ENCODE measurements at regions not wholly inside any gene's neighbourhood (a gene's known extent, or its start where the extent isn't known, plus 50 kb on each side); places are given as distances from the start of the nearest gene placed in this dataset.

DNA sequence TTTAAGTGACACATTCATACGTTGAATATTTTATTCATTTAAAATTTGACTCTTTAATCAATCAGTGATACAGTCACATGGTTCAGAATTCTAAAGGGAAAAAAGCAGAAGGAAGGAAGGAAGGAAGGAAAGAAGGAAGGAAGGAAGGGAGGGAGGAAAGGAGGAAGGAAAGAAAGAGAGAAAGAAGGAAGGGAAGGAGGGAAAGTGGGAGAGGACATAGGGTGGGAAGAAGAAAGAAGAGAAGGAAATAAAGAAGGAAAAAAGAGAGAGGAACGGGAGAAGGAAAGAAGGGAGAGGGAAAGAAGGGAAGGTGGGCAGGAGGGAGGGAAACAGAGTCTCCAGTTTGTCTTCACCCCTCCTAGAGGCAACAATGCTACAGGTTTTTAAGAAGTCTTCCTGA is 518.6 kb downstream of the MIAT start:
- Mint-ChIP-seq H3K27me3 (ENCODE audit: low read depth, unreplicated experiment) (peaks cover 11% of the 10 kb centered on the region), H3K36me3 (ENCODE audit: low read depth, unreplicated experiment) (no peaks in the 10 kb centered on the region), H3K27ac (ENCODE audit: unreplicated experiment) (no peak overlapping the region), H3K9me3 (ENCODE audit: unreplicated experiment) (no peaks in the 10 kb centered on the region), H3K4me3 (ENCODE audit: unreplicated experiment) (no peak overlapping the region), H3K4me1 (ENCODE audit: low read depth, unreplicated experiment) (no peaks in the 10 kb centered on the region)
- Histone ChIP-seq H2AFZ (ENCODE audit: low read depth, low read length) (no peak overlapping the region), H3K4me1 (ENCODE audit: insufficient read depth, low read length) (no peaks in the 10 kb centered on the region), H3K79me2 (ENCODE audit: insufficient read depth, low read length) (no peaks in the 10 kb centered on the region), H3K27ac (ENCODE audit: low read depth, low read length) (no peak overlapping the region), H3K36me3 (ENCODE audit: insufficient read depth, low read length) (no peaks in the 10 kb centered on the region), H3K4me2 (ENCODE audit: low read length) (no peak overlapping the region), H4K20me1 (ENCODE audit: insufficient read depth, low read length) (no peaks in the 10 kb centered on the region), H3K27me3 (ENCODE audit: insufficient read depth, low read length) (no peaks in the 10 kb centered on the region), H3K9me3 (ENCODE audit: insufficient read depth, low read depth, low read length) (no peaks in the 10 kb centered on the region), H3K4me3 (ENCODE audit: insufficient read depth, low read depth, low read length) (no peak overlapping the region), H3K9ac (ENCODE audit: low read length) (no peak overlapping the region)
- TF ChIP-seq, protein P1, sequence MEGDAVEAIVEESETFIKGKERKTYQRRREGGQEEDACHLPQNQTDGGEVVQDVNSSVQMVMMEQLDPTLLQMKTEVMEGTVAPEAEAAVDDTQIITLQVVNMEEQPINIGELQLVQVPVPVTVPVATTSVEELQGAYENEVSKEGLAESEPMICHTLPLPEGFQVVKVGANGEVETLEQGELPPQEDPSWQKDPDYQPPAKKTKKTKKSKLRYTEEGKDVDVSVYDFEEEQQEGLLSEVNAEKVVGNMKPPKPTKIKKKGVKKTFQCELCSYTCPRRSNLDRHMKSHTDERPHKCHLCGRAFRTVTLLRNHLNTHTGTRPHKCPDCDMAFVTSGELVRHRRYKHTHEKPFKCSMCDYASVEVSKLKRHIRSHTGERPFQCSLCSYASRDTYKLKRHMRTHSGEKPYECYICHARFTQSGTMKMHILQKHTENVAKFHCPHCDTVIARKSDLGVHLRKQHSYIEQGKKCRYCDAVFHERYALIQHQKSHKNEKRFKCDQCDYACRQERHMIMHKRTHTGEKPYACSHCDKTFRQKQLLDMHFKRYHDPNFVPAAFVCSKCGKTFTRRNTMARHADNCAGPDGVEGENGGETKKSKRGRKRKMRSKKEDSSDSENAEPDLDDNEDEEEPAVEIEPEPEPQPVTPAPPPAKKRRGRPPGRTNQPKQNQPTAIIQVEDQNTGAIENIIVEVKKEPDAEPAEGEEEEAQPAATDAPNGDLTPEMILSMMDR (IDR thresholded peaks at IDR 0.05; ENCODE audit: insufficient read depth, low read depth, low read length): no peak
- TF ChIP-seq EZH2 (IDR thresholded peaks at IDR 0.05; ENCODE audit: insufficient read depth, low read length): no peak
- FAIRE-seq: no peak
- no peak for DNase-seq (ENCODE audit: low read depth)

DNA sequence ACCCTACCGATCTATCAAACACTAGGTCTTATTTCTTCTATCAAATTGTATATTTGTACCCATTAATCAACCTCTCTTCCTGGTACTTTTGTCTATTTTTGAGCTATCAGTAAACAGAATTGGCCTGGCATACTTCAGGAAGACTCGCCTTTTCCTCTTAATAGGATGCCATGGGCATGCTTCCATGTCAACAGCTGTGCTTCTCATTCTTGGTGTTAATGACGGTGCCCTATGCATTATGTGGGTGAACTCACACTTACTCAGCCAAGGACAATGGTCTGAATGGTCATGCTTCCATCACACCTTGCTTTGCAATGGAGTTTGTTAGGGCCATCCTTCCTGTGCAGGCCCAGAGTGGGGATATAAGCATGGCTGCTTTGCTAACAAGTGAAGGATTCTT is 521.8 kb downstream of the MIAT start:
- Histone ChIP-seq H4K20me1 (ENCODE audit: insufficient read depth, low read length) (no peaks in the 10 kb centered on the region), H3K4me2 (ENCODE audit: low read length) (no peak overlapping the region), H3K9ac (ENCODE audit: low read length) (no peak overlapping the region), H3K27me3 (ENCODE audit: insufficient read depth, low read length) (no peaks in the 10 kb centered on the region), H3K4me3 (ENCODE audit: insufficient read depth, low read depth, low read length) (no peak overlapping the region), H2AFZ (ENCODE audit: low read depth, low read length) (no peak overlapping the region), H3K36me3 (ENCODE audit: insufficient read depth, low read length) (no peaks in the 10 kb centered on the region), H3K79me2 (ENCODE audit: insufficient read depth, low read length) (no peaks in the 10 kb centered on the region), H3K9me3 (ENCODE audit: insufficient read depth, low read depth, low read length) (no peaks in the 10 kb centered on the region), H3K4me1 (ENCODE audit: insufficient read depth, low read length) (no peaks in the 10 kb centered on the region), H3K27ac (ENCODE audit: low read depth, low read length) (no peak overlapping the region)
- Mint-ChIP-seq H3K4me1 (ENCODE audit: low read depth, unreplicated experiment) (no peaks in the 10 kb centered on the region), H3K4me3 (ENCODE audit: unreplicated experiment) (no peak overlapping the region), H3K27me3 (ENCODE audit: low read depth, unreplicated experiment) (peaks cover 13% of the 10 kb centered on the region), H3K36me3 (ENCODE audit: low read depth, unreplicated experiment) (no peaks in the 10 kb centered on the region), H3K9me3 (ENCODE audit: unreplicated experiment) (peaks cover 4% of the 10 kb centered on the region), H3K27ac (ENCODE audit: unreplicated experiment) (no peak overlapping the region)
- no peak for DNase-seq (ENCODE audit: low read depth)
- FAIRE-seq: no peak
- no peak for TF ChIP-seq EZH2 (IDR thresholded peaks at IDR 0.05; ENCODE audit: insufficient read depth, low read length)
- TF ChIP-seq, protein P1 (IDR thresholded peaks at IDR 0.05; ENCODE audit: insufficient read depth, low read depth, low read length): no peak

DNA sequence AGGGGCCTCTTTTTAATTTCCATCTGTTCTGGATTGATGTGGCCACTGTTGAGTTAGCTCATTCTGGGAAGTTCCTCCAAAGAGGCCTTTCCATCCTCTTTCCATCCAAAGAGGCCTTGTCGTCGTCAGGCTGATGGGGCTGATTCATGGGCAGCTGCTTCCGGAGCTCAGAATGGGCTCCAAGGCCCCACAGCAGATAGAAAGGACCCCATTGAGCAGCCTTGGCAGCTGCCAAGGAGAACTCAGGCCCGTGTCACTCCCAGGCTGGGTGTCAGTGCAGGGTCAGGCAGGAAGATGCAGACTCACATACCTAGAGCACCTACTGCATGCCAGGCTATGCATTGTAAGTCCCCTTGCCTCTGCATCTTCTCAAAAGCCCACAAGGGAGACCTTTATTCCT is 524.1 kb downstream of the MIAT start:
- no peak overlapping the region for H3K27ac ChIP-seq (ENCODE audit: low read depth, low read length)
- no peaks in the 10 kb centered on the region for H3K36me3 Mint-ChIP-seq (ENCODE audit: low read depth, unreplicated experiment)
- peaks cover 4% of the 10 kb centered on the region for H3K9me3 Mint-ChIP-seq (ENCODE audit: unreplicated experiment)
- no peak overlapping the region for H3K27ac Mint-ChIP-seq (ENCODE audit: unreplicated experiment)
- FAIRE-seq (no peak), DNase-seq (ENCODE audit: low read depth) (no peak)
- H3K9me3 ChIP-seq (ENCODE audit: insufficient read depth, low read depth, low read length): no peaks in the 10 kb centered on the region
- H3K4me1 Mint-ChIP-seq (ENCODE audit: low read depth, unreplicated experiment): no peaks in the 10 kb centered on the region
- no peak overlapping the region for H3K9ac ChIP-seq (ENCODE audit: low read length)
- no peak overlapping the region for H3K4me3 ChIP-seq (ENCODE audit: insufficient read depth, low read depth, low read length)
- H3K27me3 ChIP-seq (ENCODE audit: insufficient read depth, low read length): no peaks in the 10 kb centered on the region
- H2AFZ ChIP-seq (ENCODE audit: low read depth, low read length): no peak overlapping the region
- no peak overlapping the region for H3K4me3 Mint-ChIP-seq (ENCODE audit: unreplicated experiment)
- TF ChIP-seq, protein P1 (IDR thresholded peaks at IDR 0.05; ENCODE audit: insufficient read depth, low read depth, low read length): no peak
- TF ChIP-seq EZH2 (IDR thresholded peaks at IDR 0.05; ENCODE audit: insufficient read depth, low read length): no peak
- no peaks in the 10 kb centered on the region for H3K79me2 ChIP-seq (ENCODE audit: insufficient read depth, low read length)
- no peaks in the 10 kb centered on the region for H4K20me1 ChIP-seq (ENCODE audit: insufficient read depth, low read length)
- H3K36me3 ChIP-seq (ENCODE audit: insufficient read depth, low read length): no peaks in the 10 kb centered on the region
- H3K27me3 Mint-ChIP-seq (ENCODE audit: low read depth, unreplicated experiment): peaks cover 7% of the 10 kb centered on the region
- no peak overlapping the region for H3K4me2 ChIP-seq (ENCODE audit: low read length)
- no peaks in the 10 kb centered on the region for H3K4me1 ChIP-seq (ENCODE audit: insufficient read depth, low read length)

Data from astrocyte (in vitro differentiated cells and primary cell).